Stomach (tissue), 4 donors: ENCODE measurements at regions not wholly inside any gene's neighbourhood (a gene's known extent, or its start where the extent isn't known, plus 50 kb on each side); places are given as distances from the start of the nearest gene placed in this dataset.

Source experiments
- EP300 ChIP-seq: sonication (generic); formaldehyde crosslinking; IDR thresholded peaks from one replicate; pipeline ENCODE4 v1.6.1; 2017; ENCODE audit warnings: antibody characterized with exemption
- POLR2A ChIP-seq, 4 donors: fragments of 450-650 bp; IDR thresholded peaks; one replicate each; pipeline ENCODE4 v1.6.1; 2016; ENCODE audit warnings: antibody characterized with exemption in 4 of 4, control low read depth in 2 of 4, mild to moderate bottlenecking in 1 of 4, moderate library complexity in 1 of 4
- POLR2AphosphoS5 ChIP-seq, 3 donors: sonication (generic); formaldehyde crosslinking; IDR thresholded peaks; one replicate each; pipeline ENCODE4 v1.6.1; 2016; ENCODE audit warnings: antibody characterized with exemption in 3 of 3
- TF ChIP-seq, protein P1 (sequence below), 7 experiments: fragments of 450-650 bp in 4 of 7; fragments of 200-600 bp in 3 of 7; sonication (generic) in 3 of 7; IDR thresholded peaks; one replicate each; pipeline ENCODE4 v1.5.1; 2016 to 2019; ENCODE audit warnings: antibody characterized with exemption in 7 of 7, control low read depth in 2 of 7, mild to moderate bottlenecking in 1 of 7

DNA sequence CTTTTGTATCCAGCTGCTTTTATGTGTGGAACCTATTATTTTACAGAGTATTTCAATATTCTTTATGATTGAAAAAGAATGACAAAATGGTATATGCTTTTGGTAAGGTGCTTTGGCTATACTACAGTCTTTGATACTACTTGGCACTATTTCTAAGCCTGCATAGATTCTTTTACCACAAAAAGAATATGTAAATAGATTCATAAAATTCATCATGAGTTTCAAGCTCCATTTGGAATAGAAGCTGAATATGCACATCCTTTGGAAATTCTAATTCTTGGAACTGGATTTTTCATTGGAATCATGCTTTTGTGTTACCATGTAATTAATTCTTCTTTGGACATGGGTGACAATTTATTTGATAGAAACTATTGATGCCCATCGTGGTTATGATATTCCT lies 60.2 kb upstream of the SYTL5 start:
- TF ChIP-seq, protein P1, sequence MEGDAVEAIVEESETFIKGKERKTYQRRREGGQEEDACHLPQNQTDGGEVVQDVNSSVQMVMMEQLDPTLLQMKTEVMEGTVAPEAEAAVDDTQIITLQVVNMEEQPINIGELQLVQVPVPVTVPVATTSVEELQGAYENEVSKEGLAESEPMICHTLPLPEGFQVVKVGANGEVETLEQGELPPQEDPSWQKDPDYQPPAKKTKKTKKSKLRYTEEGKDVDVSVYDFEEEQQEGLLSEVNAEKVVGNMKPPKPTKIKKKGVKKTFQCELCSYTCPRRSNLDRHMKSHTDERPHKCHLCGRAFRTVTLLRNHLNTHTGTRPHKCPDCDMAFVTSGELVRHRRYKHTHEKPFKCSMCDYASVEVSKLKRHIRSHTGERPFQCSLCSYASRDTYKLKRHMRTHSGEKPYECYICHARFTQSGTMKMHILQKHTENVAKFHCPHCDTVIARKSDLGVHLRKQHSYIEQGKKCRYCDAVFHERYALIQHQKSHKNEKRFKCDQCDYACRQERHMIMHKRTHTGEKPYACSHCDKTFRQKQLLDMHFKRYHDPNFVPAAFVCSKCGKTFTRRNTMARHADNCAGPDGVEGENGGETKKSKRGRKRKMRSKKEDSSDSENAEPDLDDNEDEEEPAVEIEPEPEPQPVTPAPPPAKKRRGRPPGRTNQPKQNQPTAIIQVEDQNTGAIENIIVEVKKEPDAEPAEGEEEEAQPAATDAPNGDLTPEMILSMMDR (IDR thresholded peaks at IDR 0.05): no peak
- no peak for TF ChIP-seq POLR2AphosphoS5 (IDR thresholded peaks at IDR 0.05)
- TF ChIP-seq POLR2A (IDR thresholded peaks at IDR 0.05): no peak
- no peak for TF ChIP-seq EP300
